GM21381 (cell line): ENCODE measurements at regions not wholly inside any gene's neighbourhood (a gene's known extent, or its start where the extent isn't known, plus 50 kb on each side); places are given as distances from the start of the nearest gene placed in this dataset.

ENCODE experiments used
- ATAC-seq: cut with Tn5 transposase; IDR thresholded peaks from one replicate; pipeline ENCODE4 v1.9.1; 2021; ENCODE audit warnings: mild to moderate bottlenecking, moderate library complexity; ENCODE audit not compliant: unreplicated experiment

GRCh38 chr17:33352526-33352925 lies 59.4 kb upstream of the ASIC2 start:
- ATAC-seq, result no peak

GRCh38 chr17:33356266-33356665 lies 63.2 kb upstream of the ASIC2 start:
- ATAC-seq, result no peak

- no peak for ATAC-seq
Measured at GRCh38 chr17:33363475-33363874, 70.4 kb upstream of the ASIC2 start.

GRCh38 chr17:33366960-33367359 lies 73.9 kb upstream of the ASIC2 start:
- no peak for ATAC-seq

GRCh38 chr17:33369149-33369548 lies 76.1 kb upstream of the ASIC2 start:
- no peak for ATAC-seq

- ATAC-seq, result no peak
Measured at GRCh38 chr17:33369876-33370275, 76.8 kb upstream of the ASIC2 start.

GRCh38 chr17:33370401-33370800 lies 77.3 kb upstream of the ASIC2 start:
- no peak for ATAC-seq

- ATAC-seq, result no peak
Measured at GRCh38 chr17:33371377-33371776, 78.3 kb upstream of the ASIC2 start.

GRCh38 chr17:33373273-33373672 lies 80.2 kb upstream of the ASIC2 start:
- ATAC-seq, result no peak

GRCh38 chr17:33375103-33375502 lies 82.0 kb upstream of the ASIC2 start:
- ATAC-seq, result no peak

- ATAC-seq, result no peak
Measured at GRCh38 chr17:33375783-33376182, 82.7 kb upstream of the ASIC2 start.

GRCh38 chr17:33377837-33378595 lies 84.9 kb upstream of the ASIC2 start:
- no peak for ATAC-seq

GRCh38 chr17:33381201-33381600 lies 88.1 kb upstream of the ASIC2 start:
- no peak for ATAC-seq

- no peak for ATAC-seq
Measured at GRCh38 chr17:33383488-33384023, 90.5 kb upstream of the ASIC2 start.

- no peak for ATAC-seq
Measured at GRCh38 chr17:33385133-33385532, 92.0 kb upstream of the ASIC2 start.

- no peak for ATAC-seq
Measured at GRCh38 chr17:33385713-33386112, 92.6 kb upstream of the ASIC2 start.

GRCh38 chr17:33387406-33387805 lies 94.3 kb upstream of the ASIC2 start:
- no peak for ATAC-seq

- no peak for ATAC-seq
Measured at GRCh38 chr17:33389504-33390135, 96.5 kb upstream of the ASIC2 start.

GRCh38 chr17:33390479-33391176 lies 97.5 kb upstream of the ASIC2 start:
- ATAC-seq, result no peak

- ATAC-seq, result no peak
Measured at GRCh38 chr17:33396818-33397217, 103.7 kb upstream of the ASIC2 start.

- ATAC-seq, result no peak
Measured at GRCh38 chr17:33398386-33398785, 105.3 kb upstream of the ASIC2 start.

- no peak for ATAC-seq
Measured at GRCh38 chr17:33401249-33401648, 108.2 kb upstream of the ASIC2 start.
